ENCODE measurements at regions not wholly inside any gene's neighbourhood (a gene's known extent, or its start where the extent isn't known, plus 50 kb on each side); places are given as distances from the start of the nearest gene placed in this dataset.
"Not testable (repeated sequence)": the region's sequence is repeated elsewhere in the genome, so short reads cannot be mapped to it uniquely, and the experiment has no call there.

- no peak for DNase-seq
Measured at GRCh38 chr9:104980039-104980654, 52.2 kb upstream of the ABCA1 start.

DNA sequence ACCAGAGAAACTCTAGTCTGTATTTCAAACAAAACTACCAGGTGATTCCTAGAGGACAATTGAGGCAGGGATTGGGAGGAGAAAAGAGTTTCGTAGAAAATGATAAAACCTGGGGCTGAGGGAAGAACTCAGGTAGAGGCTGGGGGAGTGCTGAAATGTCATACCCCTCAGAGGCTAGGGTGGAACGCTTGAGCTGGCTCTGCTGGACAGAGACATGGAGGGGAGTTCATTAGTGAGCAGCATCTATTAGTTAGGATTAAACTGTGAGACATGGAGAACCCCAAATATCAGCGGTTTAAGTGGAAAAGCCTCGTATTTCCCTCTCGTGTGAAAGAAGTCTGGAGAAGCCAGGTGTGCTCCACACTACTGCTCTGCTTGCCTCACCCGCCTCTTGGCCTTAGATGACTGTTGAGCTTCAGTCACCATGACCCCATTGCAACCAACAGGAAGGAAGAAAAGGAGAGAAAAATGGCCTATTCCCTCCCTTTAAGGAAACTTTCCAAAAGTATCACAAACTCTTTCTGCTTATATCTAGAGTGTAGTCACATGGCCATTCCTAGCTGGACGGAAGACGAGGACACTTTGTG, 53.7 kb upstream of the ABCA1 start:
- DNase-seq, result no peak

- DNase-seq, result no peak
Measured at GRCh38 chr9:104982543-104982942, 54.6 kb upstream of the ABCA1 start.

DNA sequence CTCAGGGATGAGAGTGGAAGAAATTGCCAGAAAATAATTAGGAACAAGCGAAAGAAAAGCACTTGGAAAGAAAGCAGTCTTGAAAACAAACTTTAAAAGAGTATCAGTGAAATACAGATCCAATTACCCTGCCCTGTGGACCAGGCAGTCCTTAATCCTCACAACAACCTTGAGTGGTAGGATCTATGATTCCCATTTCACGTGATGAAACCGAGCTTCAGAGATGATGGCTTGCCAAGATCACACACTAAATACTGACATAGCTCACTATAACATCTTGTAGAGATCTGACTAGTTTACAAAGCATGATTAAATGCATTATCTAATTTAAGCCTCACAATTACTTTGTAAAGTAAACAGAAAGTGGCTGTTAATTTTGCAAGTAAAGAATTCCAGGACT, 55.5 kb upstream of the ABCA1 start:
- peak; percentile 35 to 53 for DNase-seq

DNA sequence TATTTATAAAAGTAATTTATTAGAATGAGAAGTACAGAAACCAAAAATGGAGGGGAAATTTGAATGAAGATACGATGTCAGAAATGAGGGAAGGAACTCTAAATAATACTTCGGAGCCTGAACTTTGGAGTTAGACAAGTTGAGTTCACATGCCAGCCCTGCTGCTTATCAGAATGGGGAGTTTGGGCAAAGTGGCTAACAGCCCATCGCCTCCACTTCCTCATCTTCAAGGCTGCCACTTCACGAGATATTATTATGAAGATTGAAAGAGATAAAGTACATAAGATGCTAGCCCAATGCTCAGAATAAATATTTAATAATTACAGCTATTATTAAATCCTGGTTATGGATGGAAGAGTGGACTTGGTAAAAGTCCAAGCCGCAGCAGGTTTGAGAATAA, 56.2 kb upstream of the ABCA1 start:
- DNase-seq, result no peak

DNA sequence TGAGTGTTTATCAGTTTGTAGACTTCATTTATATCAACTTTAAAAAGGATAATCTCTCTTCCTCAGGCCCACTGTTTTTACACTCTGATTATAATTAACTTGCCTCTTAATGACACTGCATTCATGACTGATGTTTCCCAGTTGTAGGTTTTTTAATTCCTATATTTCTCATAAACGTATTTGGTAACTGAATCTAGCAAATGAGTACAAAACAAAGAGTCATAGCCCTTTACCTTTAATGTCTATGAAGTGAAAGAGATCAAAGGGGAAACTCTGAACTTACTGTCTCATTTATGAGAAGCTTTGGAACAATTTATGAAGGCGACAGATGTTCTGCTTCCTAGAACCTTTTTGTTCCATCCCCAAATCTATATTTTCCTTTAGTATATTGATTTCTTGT, 56.6 kb upstream of the ABCA1 start:
- DNase-seq, result peak in 1 of 2 experiments; percentile 51

- peak; percentile 42 to 86 for DNase-seq
Measured at GRCh38 chr9:104984948-104985347, 57.0 kb upstream of the ABCA1 start.

DNA sequence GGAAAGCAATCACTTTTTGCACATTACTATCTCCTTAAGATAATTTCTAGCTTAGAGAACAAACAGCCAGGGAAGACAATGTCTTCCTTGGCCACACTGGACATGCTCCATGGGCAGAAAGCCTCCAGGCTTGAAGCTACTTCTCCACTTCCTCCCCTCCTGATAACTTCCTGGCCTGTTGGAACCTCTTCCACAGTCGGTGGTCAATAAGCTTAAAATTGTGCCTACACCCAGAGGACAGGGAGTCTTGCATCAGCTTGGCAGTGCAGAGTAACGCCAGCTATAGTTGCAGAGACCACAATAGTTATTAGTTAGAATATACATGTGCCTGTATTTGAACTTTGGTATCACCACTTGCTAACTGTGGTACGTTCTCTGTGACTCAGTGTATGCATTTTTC, 58.1 kb upstream of the ABCA1 start:
- DNase-seq, result no peak

- DNase-seq, result no peak
Measured at GRCh38 chr9:104987743-104988142, 59.8 kb upstream of the ABCA1 start.

DNA sequence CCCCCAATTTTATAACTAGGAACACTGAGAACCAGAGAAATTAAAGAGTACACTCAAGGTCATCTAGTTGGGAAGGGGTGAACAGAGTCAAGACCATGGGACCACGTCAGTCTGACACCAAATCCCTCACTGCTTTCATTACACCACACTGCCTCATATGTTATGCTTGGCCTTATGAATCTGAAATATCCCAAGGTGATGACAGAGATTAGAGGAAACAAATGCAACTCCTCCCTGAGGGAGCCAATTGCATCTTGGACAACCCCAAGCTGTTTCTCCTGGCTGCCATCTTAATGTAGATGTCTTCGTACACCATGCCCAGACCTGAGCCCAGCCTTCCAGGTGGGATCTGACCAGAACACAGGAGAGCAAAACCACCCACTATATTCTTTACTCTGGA, 60.6 kb upstream of the ABCA1 start:
- no peak for DNase-seq

GRCh38 chr9:104991144-104991953, 63.4 kb upstream of the ABCA1 start:
- peak; percentile 81 to 89 for DNase-seq

DNA sequence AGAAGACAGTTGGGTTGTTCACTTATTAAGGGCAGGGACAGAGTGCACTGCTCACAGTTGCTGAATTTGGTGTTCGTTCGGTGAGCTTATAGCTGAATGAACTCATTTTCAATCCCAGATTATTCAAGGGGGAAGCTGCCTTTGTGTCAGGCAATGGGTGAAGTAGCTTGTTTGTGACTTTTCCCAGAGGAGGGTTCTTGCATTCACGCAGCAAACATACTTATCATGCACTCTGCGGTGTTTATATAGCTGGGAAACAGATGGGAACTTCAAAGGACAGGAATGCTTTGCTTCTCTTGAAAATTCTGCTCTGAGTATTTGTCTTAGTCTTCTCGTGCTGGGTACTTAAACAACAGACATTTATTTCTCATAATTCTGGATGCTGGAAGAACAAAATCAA, 64.7 kb upstream of the ABCA1 start:
- peak; percentile 22 to 40 for DNase-seq

DNA sequence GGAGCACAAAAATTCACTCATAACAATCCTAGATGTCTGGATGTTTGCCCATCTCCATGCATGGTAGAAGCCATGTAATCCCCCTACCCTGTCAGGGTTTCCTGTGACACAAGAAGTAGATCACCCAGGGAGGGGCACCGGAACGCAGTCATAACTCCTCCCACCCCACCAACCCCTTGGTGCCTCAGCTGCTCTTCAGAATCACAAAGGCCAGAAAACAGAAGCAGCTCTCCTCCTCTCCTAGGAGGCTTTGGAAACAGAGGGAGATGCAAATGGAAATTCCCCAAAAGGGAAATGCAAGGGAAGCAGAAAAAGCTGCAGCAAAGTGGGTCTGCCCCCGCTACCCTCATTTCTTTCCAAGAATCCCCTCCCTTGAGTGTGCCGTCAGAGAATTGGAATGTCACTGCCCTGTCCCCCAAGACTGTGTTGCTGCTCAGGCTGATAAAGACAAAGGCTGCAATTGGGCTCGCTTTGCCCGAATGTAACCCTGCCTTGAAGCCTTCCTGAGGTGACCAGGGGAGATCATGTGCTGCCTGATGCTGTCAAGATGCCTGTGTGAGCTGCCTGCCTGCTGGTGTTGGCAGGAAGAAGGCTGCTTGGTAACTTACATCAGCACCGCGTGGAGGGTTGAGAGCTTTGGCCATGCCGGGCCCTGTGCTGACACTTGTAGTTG, 65.5 kb upstream of the ABCA1 start:
- DNase-seq, result no peak

DNA sequence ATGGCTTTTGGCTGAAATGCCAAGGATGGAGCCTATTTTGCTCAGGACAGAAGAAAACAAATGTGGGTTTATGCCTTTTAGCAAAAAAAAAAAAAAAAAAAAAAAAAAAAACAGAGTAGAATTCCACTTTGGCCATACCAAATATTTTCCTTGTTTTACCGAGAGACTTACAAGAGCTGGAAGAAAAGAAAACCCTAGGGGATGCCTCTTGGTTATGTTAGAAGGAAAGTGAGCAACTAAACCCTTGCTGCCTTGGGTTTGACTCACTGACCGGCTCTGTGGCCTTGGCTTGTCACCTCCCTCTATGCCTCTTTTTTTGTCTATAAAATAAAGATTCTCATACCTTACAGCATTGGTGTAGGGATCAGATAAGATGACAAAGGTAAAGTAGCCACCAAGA, 69.6 kb upstream of the ABCA1 start:
- DNase-seq, result no peak

DNA sequence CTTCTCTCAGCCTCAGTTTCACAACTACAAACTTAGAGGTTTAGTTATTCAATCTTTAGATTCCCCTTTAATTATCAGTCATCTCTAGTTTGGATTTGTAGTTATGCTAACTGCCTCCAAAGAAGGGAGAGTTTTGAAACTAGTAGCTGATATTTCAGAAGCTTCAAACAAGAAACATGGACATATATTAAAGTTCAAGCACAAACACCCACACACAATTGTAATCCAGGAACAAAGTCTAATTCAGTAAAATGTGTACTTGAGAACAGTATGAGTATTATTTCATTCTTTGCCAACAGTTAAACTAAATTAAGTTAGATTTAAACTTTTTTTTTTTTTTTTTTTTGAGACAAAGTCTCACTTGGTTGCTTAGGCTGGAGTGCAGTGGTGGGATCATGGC, 71.2 kb upstream of the ABCA1 start:
- DNase-seq, result no peak

GRCh38 chr9:105000529-105000928, 72.6 kb upstream of the ABCA1 start:
- not testable (repeated sequence) for DNase-seq

GRCh38 chr9:105004466-105005090, 76.6 kb upstream of the ABCA1 start:
- DNase-seq, result no peak

GRCh38 chr9:105005186-105005585, 77.2 kb upstream of the ABCA1 start:
- no peak for DNase-seq

GRCh38 chr9:105006514-105006913, 78.6 kb upstream of the ABCA1 start:
- no peak for DNase-seq

DNA sequence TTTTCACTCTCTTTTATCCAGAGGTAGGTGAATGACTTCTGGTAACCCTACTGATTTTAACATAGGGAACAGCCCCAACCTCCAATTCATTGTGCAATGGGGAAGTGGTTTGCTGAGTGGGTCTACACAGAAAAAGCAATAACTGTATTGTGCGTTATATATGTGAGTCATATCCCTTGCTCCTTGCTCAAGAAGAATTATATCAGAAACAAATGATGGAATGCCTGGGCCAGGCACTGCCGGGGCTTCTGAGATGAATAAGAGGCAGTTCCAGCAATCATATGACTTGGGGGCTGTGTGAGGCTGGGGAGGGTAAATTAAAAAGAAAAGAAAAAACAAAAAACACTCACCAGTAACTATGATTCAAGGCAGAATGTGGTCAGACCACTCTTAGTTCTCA, 79.2 kb upstream of the ABCA1 start:
- no peak for DNase-seq

- DNase-seq, result not testable (repeated sequence)
Measured at GRCh38 chr9:105010089-105010488, 82.1 kb upstream of the ABCA1 start.

- DNase-seq, result no peak
Measured at GRCh38 chr9:105021917-105022316, 94.0 kb upstream of the ABCA1 start.

- DNase-seq, result not testable (repeated sequence)
Measured at GRCh38 chr9:105022545-105022944, 94.6 kb upstream of the ABCA1 start.

Data from NCI-H524 (cell line).